ENCODE measurements at regions not wholly inside any gene's neighbourhood (a gene's known extent, or its start where the extent isn't known, plus 50 kb on each side); places are given as distances from the start of the nearest gene placed in this dataset.

DNA sequence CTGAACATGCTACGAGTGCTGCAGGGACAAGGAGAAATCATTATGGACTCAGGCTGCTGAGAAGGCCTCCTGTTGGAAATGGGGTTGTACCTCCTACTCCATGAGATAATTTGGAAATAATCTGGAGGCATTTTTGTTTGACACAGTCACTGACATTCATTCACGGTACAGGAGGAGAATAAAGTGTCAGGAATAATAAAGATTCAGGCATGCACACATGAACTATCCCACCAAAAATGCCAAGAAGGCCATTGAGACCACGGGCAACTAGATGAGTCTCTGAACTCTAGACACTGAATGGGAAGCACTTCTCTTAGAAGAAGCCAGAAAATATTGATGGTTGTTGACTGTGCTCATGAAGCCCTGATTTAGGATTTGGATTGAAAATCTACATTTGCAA lies 220.9 kb upstream of the HABP2 start:
- Mint-ChIP-seq H3K9me3 (peaks cover 0 to 15% (median 0%) of the 10 kb centered on the region in 7 donors), H3K27ac (no peak overlapping the region), H3K4me3 (no peak overlapping the region), H3K4me1 (no peaks in the 10 kb centered on the region), H3K27me3 (peaks cover 8% of the 10 kb centered on the region), H3K36me3 (no peaks in the 10 kb centered on the region)
- Histone ChIP-seq H3K27me3 (ENCODE audit: control insufficient read depth, insufficient read depth, low read length) (no peaks in the 10 kb centered on the region), H3K4me1 (ENCODE audit: control insufficient read depth, insufficient read depth, low read length, poor library complexity, severe bottlenecking) (no peaks in the 10 kb centered on the region), H3K36me3 (ENCODE audit: control insufficient read depth, insufficient read depth, low read length) (no peaks in the 10 kb centered on the region), H3K27ac (ENCODE audit: insufficient read depth, low read length, poor library complexity, severe bottlenecking) (no peak overlapping the region), H3K9me3 (ENCODE audit: control insufficient read depth in 2 of 2, low read length in 2 of 2) (no peaks in the 10 kb centered on the region), H3K4me3 (ENCODE audit: low read depth, low read length) (no peak overlapping the region)
- DNase-seq, result no peak
- no peak for ATAC-seq (ENCODE audit: low read depth in 2 of 2)

GRCh38 chr10:113333313-113333712 lies 219.5 kb upstream of the HABP2 start:
- no peaks in the 10 kb centered on the region for H3K9me3 ChIP-seq (ENCODE audit: control insufficient read depth in 2 of 2, low read length in 2 of 2)
- no peaks in the 10 kb centered on the region for H3K36me3 ChIP-seq (ENCODE audit: control insufficient read depth, insufficient read depth, low read length)
- no peaks in the 10 kb centered on the region for H3K27me3 ChIP-seq (ENCODE audit: control insufficient read depth, insufficient read depth, low read length)
- peaks cover 0 to 15% (median 0%) of the 10 kb centered on the region in 7 donors for H3K9me3 Mint-ChIP-seq
- ATAC-seq (ENCODE audit: low read depth in 2 of 2), result no peak
- no peak overlapping the region for H3K27ac ChIP-seq (ENCODE audit: insufficient read depth, low read length, poor library complexity, severe bottlenecking)
- peaks cover 8% of the 10 kb centered on the region for H3K27me3 Mint-ChIP-seq
- no peak overlapping the region for H3K27ac Mint-ChIP-seq
- no peaks in the 10 kb centered on the region for H3K4me1 ChIP-seq (ENCODE audit: control insufficient read depth, insufficient read depth, low read length, poor library complexity, severe bottlenecking)
- H3K4me1 Mint-ChIP-seq, result no peaks in the 10 kb centered on the region
- no peak overlapping the region for H3K4me3 ChIP-seq (ENCODE audit: low read depth, low read length)
- DNase-seq, result no peak
- no peaks in the 10 kb centered on the region for H3K36me3 Mint-ChIP-seq
- no peak overlapping the region for H3K4me3 Mint-ChIP-seq

DNA sequence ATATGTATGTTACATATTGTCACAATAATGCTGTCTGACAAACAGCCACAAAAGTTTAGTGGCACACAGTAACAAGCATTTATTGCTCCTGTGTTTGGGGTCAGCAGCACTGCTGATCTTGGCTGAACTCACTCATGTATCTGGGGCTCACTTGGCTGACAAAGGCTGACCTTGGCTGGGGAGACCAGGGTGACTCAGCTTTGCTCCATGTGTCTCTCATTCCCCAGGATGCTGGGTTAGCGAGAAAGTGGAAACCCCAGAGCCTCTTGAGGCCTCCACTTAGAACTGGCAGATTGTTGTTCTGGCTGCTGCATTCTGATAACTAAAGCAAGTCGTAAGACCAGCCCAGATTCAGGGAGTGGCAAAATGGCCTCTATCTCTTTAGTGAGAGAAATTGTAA lies 217.3 kb upstream of the HABP2 start:
- H3K36me3 Mint-ChIP-seq, result no peaks in the 10 kb centered on the region
- no peak overlapping the region for H3K27ac Mint-ChIP-seq
- Histone ChIP-seq H3K4me1 (ENCODE audit: control insufficient read depth, insufficient read depth, low read length, poor library complexity, severe bottlenecking) (no peaks in the 10 kb centered on the region), H3K9me3 (ENCODE audit: control insufficient read depth in 2 of 2, low read length in 2 of 2) (no peaks in the 10 kb centered on the region), H3K4me3 (ENCODE audit: low read depth, low read length) (no peak overlapping the region), H3K27ac (ENCODE audit: insufficient read depth, low read length, poor library complexity, severe bottlenecking) (no peak overlapping the region), H3K27me3 (ENCODE audit: control insufficient read depth, insufficient read depth, low read length) (no peaks in the 10 kb centered on the region), H3K36me3 (ENCODE audit: control insufficient read depth, insufficient read depth, low read length) (no peaks in the 10 kb centered on the region)
- H3K9me3 Mint-ChIP-seq, result peaks cover 0 to 15% (median 0%) of the 10 kb centered on the region in 7 donors
- H3K27me3 Mint-ChIP-seq, result peaks cover 19% of the 10 kb centered on the region
- ATAC-seq (ENCODE audit: low read depth in 2 of 2) (no peak), DNase-seq (no peak)
- H3K4me1 Mint-ChIP-seq, result no peaks in the 10 kb centered on the region
- no peak overlapping the region for H3K4me3 Mint-ChIP-seq

- no peak overlapping the region for H3K27ac ChIP-seq (ENCODE audit: insufficient read depth, low read length, poor library complexity, severe bottlenecking)
Measured at GRCh38 chr10:113336549-113337130, 216.2 kb upstream of the HABP2 start.

DNA sequence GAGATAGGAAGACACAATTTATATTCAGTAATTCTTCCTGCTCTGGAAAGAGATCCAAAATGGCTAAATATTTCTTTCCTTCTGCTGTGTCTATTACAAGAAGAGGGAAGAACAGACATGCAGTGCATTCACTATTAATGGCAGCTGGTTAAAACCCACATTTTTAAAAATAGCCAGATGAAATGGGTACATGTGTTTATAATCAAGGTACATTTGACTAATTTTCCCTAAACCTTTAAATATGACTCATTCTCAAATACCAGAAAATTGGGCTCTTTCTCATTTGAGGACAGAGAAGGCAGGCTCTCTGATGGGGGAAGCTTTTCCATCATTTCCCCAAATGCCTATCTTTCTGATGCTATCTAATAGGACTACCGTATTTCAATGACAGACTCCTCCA lies 215.7 kb upstream of the HABP2 start:
- peaks cover 0 to 10% (median 0%) of the 10 kb centered on the region in 7 donors for H3K9me3 Mint-ChIP-seq
- no peaks in the 10 kb centered on the region for H3K4me1 Mint-ChIP-seq
- H3K27ac ChIP-seq (ENCODE audit: insufficient read depth, low read length, poor library complexity, severe bottlenecking), result no peak overlapping the region
- no peaks in the 10 kb centered on the region for H3K36me3 Mint-ChIP-seq
- H3K36me3 ChIP-seq (ENCODE audit: control insufficient read depth, insufficient read depth, low read length), result no peaks in the 10 kb centered on the region
- H3K9me3 ChIP-seq (ENCODE audit: control insufficient read depth in 2 of 2, low read length in 2 of 2), result no peaks in the 10 kb centered on the region
- H3K27me3 ChIP-seq (ENCODE audit: control insufficient read depth, insufficient read depth, low read length), result no peaks in the 10 kb centered on the region
- no peak overlapping the region for H3K4me3 ChIP-seq (ENCODE audit: low read depth, low read length)
- H3K4me3 Mint-ChIP-seq, result no peak overlapping the region
- no peak for DNase-seq
- no peak overlapping the region for H3K27ac Mint-ChIP-seq
- no peak for ATAC-seq (ENCODE audit: low read depth in 2 of 2)
- peaks cover 19% of the 10 kb centered on the region for H3K27me3 Mint-ChIP-seq
- H3K4me1 ChIP-seq (ENCODE audit: control insufficient read depth, insufficient read depth, low read length, poor library complexity, severe bottlenecking), result no peaks in the 10 kb centered on the region

More at GRCh38 chr10:113336549-113337130, 216.2 kb upstream of the HABP2 start:
- no peak for DNase-seq
- Mint-ChIP-seq H3K36me3 (no peaks in the 10 kb centered on the region), H3K27me3 (peaks cover 19% of the 10 kb centered on the region), H3K27ac (no peak overlapping the region), H3K4me3 (no peak overlapping the region), H3K9me3 (peaks cover 0 to 15% (median 0%) of the 10 kb centered on the region in 7 donors), H3K4me1 (no peaks in the 10 kb centered on the region)
- ATAC-seq (ENCODE audit: low read depth in 2 of 2), result no peak
- Histone ChIP-seq H3K4me1 (ENCODE audit: control insufficient read depth, insufficient read depth, low read length, poor library complexity, severe bottlenecking) (no peaks in the 10 kb centered on the region), H3K4me3 (ENCODE audit: low read depth, low read length) (no peak overlapping the region), H3K36me3 (ENCODE audit: control insufficient read depth, insufficient read depth, low read length) (no peaks in the 10 kb centered on the region), H3K27me3 (ENCODE audit: control insufficient read depth, insufficient read depth, low read length) (no peaks in the 10 kb centered on the region), H3K9me3 (ENCODE audit: control insufficient read depth in 2 of 2, low read length in 2 of 2) (no peaks in the 10 kb centered on the region)

GRCh38 chr10:113339121-113339520 lies 213.7 kb upstream of the HABP2 start:
- ATAC-seq (ENCODE audit: low read depth in 2 of 2), result no peak
- H3K27me3 Mint-ChIP-seq, result peaks cover 16% of the 10 kb centered on the region

DNA sequence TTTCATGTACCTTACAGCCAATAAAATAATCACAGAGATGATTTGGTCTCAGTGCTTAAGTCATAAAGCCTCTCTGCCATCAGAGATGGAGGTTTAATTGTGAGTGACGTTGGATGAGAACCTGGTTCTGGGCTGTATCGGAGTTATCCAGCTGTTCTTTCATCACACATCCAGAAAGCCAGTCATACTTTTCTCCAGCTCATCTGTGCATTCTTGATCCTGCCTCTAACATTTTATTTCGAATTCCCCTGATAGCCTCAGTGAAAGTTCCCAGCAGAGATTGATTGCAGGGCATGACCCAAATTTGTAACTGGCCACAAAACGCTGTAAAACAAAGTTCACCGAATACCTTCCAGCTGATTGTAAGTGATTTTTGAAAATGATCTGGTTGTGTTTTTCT lies 212.6 kb upstream of the HABP2 start:
- Mint-ChIP-seq H3K27me3 (peaks cover 10% of the 10 kb centered on the region), H3K4me3 (no peak overlapping the region), H3K9me3 (no peaks in the 10 kb centered on the region), H3K27ac (no peak overlapping the region), H3K4me1 (no peaks in the 10 kb centered on the region), H3K36me3 (no peaks in the 10 kb centered on the region)
- no peak overlapping the region for H3K27ac ChIP-seq (ENCODE audit: insufficient read depth, low read length, poor library complexity, severe bottlenecking)
- H3K4me3 ChIP-seq (ENCODE audit: low read depth, low read length), result no peak overlapping the region
- no peaks in the 10 kb centered on the region for H3K9me3 ChIP-seq (ENCODE audit: control insufficient read depth in 2 of 2, low read length in 2 of 2)
- DNase-seq (no peak), ATAC-seq (ENCODE audit: low read depth in 2 of 2) (no peak)
- no peaks in the 10 kb centered on the region for H3K36me3 ChIP-seq (ENCODE audit: control insufficient read depth, insufficient read depth, low read length)
- no peaks in the 10 kb centered on the region for H3K4me1 ChIP-seq (ENCODE audit: control insufficient read depth, insufficient read depth, low read length, poor library complexity, severe bottlenecking)
- H3K27me3 ChIP-seq (ENCODE audit: control insufficient read depth, insufficient read depth, low read length), result no peaks in the 10 kb centered on the region

More at GRCh38 chr10:113339121-113339520, 213.7 kb upstream of the HABP2 start:
- H3K36me3 ChIP-seq (ENCODE audit: control insufficient read depth, insufficient read depth, low read length), result no peaks in the 10 kb centered on the region
- H3K4me3 Mint-ChIP-seq, result no peak overlapping the region
- no peaks in the 10 kb centered on the region for H3K36me3 Mint-ChIP-seq
- no peak for DNase-seq
- H3K4me1 Mint-ChIP-seq, result no peaks in the 10 kb centered on the region
- no peaks in the 10 kb centered on the region for H3K27me3 ChIP-seq (ENCODE audit: control insufficient read depth, insufficient read depth, low read length)
- peaks cover 0 to 8% (median 0%) of the 10 kb centered on the region in 7 donors for H3K9me3 Mint-ChIP-seq
- H3K4me3 ChIP-seq (ENCODE audit: low read depth, low read length), result no peak overlapping the region
- H3K27ac ChIP-seq (ENCODE audit: insufficient read depth, low read length, poor library complexity, severe bottlenecking), result no peak overlapping the region
- H3K4me1 ChIP-seq (ENCODE audit: control insufficient read depth, insufficient read depth, low read length, poor library complexity, severe bottlenecking), result no peaks in the 10 kb centered on the region
- no peak overlapping the region for H3K27ac Mint-ChIP-seq
- H3K9me3 ChIP-seq (ENCODE audit: control insufficient read depth in 2 of 2, low read length in 2 of 2), result no peaks in the 10 kb centered on the region

DNA sequence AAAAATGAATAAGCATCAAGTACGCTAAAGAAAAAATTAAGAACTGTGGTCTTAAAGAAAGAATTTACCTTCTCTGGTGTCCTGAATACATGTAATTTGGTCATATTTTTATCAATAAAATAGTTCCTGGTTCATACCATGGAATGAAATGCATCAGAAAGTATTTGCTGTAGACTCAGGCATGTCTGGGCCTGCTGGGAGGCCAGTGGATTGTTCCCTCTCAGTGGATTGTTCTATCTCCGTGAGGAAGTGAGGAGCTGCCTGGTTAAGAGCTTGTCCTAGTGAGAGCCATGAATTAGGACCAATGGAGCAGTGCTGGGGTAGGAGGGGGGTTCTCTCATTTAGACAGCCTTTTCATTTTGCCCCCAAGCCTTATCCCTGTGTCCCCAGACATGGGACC lies 211.7 kb upstream of the HABP2 start:
- no peaks in the 10 kb centered on the region for H3K9me3 ChIP-seq (ENCODE audit: control insufficient read depth in 2 of 2, low read length in 2 of 2)
- H3K27ac ChIP-seq (ENCODE audit: insufficient read depth, low read length, poor library complexity, severe bottlenecking), result no peak overlapping the region
- no peaks in the 10 kb centered on the region for H3K4me1 ChIP-seq (ENCODE audit: control insufficient read depth, insufficient read depth, low read length, poor library complexity, severe bottlenecking)
- no peak overlapping the region for H3K4me3 Mint-ChIP-seq
- no peaks in the 10 kb centered on the region for H3K36me3 Mint-ChIP-seq
- H3K27me3 ChIP-seq (ENCODE audit: control insufficient read depth, insufficient read depth, low read length), result no peaks in the 10 kb centered on the region
- H3K36me3 ChIP-seq (ENCODE audit: control insufficient read depth, insufficient read depth, low read length), result no peaks in the 10 kb centered on the region
- H3K9me3 Mint-ChIP-seq, result no peaks in the 10 kb centered on the region
- ATAC-seq (ENCODE audit: low read depth in 2 of 2) (no peak), DNase-seq (no peak)
- H3K27me3 Mint-ChIP-seq, result peaks cover 10% of the 10 kb centered on the region
- H3K27ac Mint-ChIP-seq, result no peak overlapping the region
- no peaks in the 10 kb centered on the region for H3K4me1 Mint-ChIP-seq
- H3K4me3 ChIP-seq (ENCODE audit: low read depth, low read length), result no peak overlapping the region
